GM13977 (cell line): ENCODE measurements at regions not wholly inside any gene's neighbourhood (a gene's known extent, or its start where the extent isn't known, plus 50 kb on each side); places are given as distances from the start of the nearest gene placed in this dataset.

Experiments used
- DNase-seq: peaks from one replicate; pipeline ENCODE4 v3.0.0; 2012; ENCODE audit warnings: low spot score
- in situ Hi-C: fragments of 300-500 bp; cut with MboI; formaldehyde crosslinking; loops from one replicate; pipeline ENCODE4 v1.12.0; 2022; ENCODE audit warnings: low sequenced_read_pairs, low pct_unique_long_range_greater_than_20kb, mixed read lengths, inconsistent platforms; ENCODE audit not compliant: unreplicated experiment
- TF ChIP-seq, protein P1 (sequence below): IDR thresholded peaks from 2 replicates; pipeline ENCODE4 v1.5.1; 2012; ENCODE audit warnings: mild to moderate bottlenecking, control low read depth; ENCODE audit not compliant: insufficient read depth; ENCODE audit errors: extremely low read depth, missing control alignments

DNA sequence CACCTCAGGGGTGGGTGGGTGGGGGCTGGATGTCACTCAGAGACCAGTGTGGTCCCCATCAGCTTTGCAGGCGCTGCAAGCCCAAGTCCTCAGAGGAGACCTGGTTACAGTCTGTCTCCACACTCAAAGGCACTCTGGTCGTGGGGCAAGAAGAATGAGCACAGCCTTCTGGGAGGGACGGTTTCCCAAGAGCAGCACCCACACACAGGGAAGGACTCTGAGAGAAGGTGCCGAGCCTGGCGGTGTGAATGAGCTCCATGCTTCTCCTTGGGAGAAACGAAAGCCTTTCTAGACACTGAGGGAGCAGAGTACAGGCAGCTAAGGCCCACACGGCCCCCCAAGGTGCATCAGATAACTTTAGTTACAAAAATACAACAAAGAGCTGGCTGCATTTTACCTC is 473.6 kb downstream of the FOXO1 start:
- in situ Hi-C loops = no loop called here
- no peak for DNase-seq
- TF ChIP-seq, protein P1, sequence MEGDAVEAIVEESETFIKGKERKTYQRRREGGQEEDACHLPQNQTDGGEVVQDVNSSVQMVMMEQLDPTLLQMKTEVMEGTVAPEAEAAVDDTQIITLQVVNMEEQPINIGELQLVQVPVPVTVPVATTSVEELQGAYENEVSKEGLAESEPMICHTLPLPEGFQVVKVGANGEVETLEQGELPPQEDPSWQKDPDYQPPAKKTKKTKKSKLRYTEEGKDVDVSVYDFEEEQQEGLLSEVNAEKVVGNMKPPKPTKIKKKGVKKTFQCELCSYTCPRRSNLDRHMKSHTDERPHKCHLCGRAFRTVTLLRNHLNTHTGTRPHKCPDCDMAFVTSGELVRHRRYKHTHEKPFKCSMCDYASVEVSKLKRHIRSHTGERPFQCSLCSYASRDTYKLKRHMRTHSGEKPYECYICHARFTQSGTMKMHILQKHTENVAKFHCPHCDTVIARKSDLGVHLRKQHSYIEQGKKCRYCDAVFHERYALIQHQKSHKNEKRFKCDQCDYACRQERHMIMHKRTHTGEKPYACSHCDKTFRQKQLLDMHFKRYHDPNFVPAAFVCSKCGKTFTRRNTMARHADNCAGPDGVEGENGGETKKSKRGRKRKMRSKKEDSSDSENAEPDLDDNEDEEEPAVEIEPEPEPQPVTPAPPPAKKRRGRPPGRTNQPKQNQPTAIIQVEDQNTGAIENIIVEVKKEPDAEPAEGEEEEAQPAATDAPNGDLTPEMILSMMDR = no peak

DNA sequence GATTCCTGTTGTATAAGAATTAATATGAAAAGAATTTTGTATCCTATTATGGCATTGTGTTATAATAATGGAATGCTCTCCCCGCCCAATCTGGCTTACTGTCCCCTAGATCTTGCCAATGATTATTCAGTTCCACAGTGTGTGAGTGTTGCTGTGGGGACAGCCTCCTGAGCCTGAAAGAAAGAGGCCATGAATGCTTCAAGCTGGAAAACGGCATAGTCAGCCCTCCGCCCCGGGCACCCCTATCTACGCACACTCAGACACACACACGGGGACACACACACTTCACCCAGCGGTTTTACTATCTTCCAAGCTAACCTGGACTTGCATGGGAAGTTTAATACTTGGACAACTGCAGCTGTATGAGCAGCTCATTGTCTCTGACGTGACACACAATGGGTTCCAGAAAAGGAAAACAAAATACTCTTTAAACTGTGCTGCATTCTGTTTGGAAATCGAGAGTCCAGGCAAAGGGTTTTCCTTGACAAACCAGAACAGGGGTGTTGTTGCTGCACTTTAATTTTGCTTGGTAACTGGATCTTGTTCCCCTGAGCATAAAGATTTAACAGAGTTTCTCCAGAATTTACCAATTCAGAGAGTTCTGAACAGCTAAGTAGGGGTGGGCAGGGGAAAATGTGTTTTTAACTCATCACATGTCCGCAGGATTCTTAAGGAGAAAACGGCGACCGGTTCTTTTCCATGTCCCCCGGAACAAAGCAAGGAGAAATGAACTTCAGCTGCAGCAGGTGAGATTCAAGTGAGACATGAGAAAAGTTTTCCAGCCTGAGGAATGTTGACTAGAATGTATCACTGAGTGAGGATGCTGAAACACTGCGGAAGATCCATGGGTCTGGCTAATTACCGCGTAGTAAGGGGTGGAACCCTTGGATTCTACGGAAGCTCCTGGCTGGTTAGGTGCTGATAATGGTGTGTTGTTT is 472.9 kb downstream of the FOXO1 start:
- TF ChIP-seq, protein P1 = no peak
- in situ Hi-C loops = no loop called here
- no peak for DNase-seq

DNA sequence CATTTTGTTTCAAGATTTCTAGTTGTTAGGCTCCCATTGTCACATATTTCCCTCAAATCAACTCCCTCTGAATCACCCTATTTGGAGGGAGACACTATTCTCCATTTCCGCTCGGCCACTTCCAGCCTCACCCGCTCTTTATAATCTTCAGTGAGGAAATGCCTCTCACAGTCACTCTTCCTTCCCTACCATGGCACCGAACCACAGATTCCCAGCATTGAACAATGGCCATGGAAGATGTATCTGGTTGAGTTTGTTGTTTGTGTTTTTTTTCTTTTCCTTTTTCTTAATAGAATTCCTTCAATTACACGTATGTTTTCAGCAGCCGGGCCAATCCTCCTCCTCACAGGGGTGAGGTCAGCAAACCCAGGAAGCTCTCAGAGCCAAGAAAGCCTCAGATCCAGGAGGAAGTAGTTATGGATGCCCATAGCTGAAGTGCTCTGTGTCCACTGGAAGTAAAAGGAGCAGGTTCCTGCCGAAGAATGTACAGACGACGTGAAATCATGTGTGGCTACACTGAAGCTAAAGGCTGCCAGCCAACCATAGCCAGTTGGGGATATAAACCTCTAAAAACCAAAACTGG is 472.1 kb downstream of the FOXO1 start:
- in situ Hi-C loops = no loop called here
- TF ChIP-seq, protein P1 = no peak
- no peak for DNase-seq

DNA sequence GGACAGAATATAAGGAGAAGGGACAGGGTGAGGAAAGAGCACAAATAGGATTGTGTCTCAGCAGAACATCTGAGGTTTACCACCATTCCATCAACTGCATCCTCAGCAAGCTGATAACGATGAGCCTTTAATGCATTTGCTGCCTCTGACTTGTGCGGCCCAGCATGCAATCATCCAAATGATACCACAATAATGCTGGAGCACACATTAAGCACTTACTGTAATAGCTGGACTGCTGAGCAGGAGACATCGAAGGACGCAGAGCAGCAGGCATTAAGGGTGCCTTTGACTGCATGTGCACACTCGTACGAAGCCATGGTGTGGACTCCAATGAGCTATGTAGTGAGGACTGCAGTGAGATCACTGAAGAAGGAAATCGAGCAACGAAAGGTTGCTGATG is 469.4 kb downstream of the FOXO1 start:
- no peak for DNase-seq
- in situ Hi-C loops = no loop called here
- TF ChIP-seq, protein P1 = no peak

DNA sequence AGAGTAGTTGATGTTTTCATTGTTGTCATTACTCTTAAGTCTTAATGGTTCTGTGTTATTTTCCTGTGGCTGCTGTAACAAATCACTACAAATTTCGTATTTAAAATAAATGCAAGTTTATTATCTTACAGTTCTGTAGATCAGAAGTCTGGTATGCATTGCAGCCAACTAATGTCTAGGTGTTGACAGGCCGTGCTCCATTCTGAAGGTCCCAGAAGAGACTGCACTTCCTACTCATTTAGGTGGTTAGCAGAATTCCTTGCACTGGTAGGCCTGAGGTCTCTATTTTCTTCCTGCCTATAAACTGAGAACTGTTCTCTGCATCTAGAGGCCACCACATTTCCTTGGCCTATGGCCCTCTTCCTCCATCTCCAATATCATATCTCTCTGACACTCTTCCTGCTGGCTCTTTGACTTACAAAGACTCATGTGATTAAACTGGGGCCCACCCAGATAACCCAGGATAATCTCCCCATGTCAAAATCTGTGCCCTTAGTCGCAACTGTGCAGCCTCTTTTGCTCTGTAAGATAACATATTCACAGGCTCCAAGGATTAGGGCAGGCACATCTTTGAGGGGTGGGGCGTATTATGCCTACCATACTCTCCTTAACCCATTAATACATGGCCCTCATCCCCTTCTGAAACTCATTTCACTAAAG is 468.4 kb downstream of the FOXO1 start:
- TF ChIP-seq, protein P1 = no peak
- in situ Hi-C loops = no loop called here
- DNase-seq = no peak

DNA sequence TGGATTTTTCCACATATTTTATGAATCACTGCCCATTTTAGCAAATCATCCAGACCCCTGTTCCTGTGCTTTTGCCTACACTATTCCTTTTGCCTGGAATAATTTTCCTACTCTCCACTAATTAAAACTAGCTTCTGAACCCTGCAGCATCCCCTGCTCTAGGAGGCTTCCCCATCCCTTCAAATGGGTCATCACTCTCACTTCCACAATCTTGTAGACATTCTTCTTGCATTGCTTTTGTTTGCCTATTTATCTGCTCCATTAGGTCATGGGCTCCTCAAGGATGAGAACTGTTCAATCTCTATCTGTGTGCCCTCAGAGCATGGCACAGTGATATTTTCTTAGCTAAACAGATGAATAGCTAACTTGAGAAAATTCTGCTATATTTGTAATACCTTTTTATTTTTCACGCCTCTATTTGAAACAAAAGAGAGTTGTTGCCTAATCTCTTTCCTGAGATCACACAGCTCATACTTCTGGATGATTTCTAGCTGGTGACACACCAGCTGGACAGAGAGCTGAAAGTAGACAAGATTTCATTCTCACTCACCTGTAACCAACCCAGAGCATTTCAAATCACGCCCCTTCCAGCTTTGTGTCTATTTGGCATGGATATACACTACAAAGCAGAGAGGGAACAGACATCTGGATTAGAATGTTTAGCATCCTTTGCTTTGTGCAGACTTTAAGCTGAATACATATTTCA is 466.0 kb downstream of the FOXO1 start:
- no peak for DNase-seq

More for the DNA sequence above, 466.0 kb downstream of the FOXO1 start:
- TF ChIP-seq, protein P1 = no peak
- in situ Hi-C loops = no loop called here
